22Rv1 (cell line): ENCODE measurements at regions not wholly inside any gene's neighbourhood (a gene's known extent, or its start where the extent isn't known, plus 50 kb on each side); places are given as distances from the start of the nearest gene placed in this dataset.

Experiments
- H3K27ac ChIP-seq: fragments of 450-650 bp; 2 replicates; pipeline ENCODE4 v1.5.1; 2017
- CTCF ChIP-seq: fragments of 450-650 bp; IDR thresholded peaks from 2 replicates; pipeline ENCODE4 v1.5.1; 2017; ENCODE audit warnings: mild to moderate bottlenecking
- ZFX ChIP-seq: fragments of 450-650 bp; IDR thresholded peaks from 2 replicates; pipeline ENCODE4 v1.6.1; 2017; ENCODE audit warnings: antibody characterized with exemption, borderline replicate concordance

- no peak for TF ChIP-seq ZFX
- no peak for TF ChIP-seq CTCF
- no peak overlapping the region for H3K27ac ChIP-seq
These were observed 174.3 kb upstream of the MBNL1 start for GRCh38 chr3:152094406-152094805.

DNA sequence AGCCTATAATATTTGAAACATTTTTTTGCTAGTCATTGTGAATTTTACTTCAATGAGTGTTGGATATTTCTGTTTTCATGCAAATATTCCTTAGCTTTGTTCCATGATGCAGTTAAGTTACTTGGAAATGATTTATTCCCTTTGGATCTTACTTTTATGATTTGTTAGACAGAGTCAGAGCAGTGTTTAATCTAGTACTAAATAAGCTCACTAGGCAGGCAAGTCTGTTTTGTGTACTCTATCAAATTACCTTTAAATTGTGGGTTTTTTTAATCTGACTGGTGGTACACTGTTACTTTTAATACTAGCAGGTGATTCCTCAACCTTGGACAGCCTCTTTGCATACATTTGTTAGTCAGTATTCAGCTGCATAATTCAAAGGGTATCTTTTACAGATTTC is 173.3 kb upstream of the MBNL1 start:
- no peak overlapping the region for H3K27ac ChIP-seq
- TF ChIP-seq CTCF (no peak), ZFX (no peak)

GRCh38 chr3:152096280-152096906 is 172.3 kb upstream of the MBNL1 start:
- no peak for TF ChIP-seq ZFX
- no peak for TF ChIP-seq CTCF
- H3K27ac ChIP-seq = no peak overlapping the region

DNA sequence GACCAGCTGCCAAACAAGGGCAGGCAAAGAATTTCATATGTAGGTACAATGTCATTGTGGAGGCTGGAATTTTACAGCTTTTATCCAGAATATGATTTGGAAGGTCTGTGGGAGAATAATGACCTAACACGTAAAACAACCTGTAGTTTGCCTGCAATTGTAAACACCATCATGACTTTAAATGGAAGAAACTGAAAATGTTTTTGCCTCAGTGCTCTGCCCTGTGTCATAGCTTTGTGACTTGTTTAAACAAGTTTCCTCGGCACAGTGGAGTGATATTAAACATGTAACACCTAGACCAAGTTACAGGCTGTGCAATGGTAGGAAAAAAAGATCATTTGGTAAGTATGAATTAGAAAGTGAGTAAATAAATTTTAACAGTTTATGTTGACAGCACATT is 171.6 kb upstream of the MBNL1 start:
- no peak overlapping the region for H3K27ac ChIP-seq
- TF ChIP-seq ZFX (no peak), CTCF (no peak)

DNA sequence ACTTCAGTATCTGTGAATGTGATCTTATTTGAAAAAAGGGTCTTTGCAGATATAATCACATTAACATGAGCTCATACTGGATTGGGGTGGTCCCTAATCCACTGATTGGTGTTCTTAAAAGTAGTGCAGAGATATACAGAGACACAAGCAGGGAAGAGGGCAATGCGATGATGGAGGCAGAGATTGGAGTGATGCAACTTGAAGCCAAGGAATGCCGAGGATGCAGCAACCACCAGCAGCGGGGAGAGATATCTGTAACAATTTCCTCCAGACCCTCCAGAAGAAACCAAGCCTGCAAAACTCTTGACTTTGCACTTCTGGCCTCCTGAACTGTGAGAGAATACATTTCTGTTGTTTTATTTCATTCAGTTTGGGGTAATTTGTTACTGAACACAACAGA is 171.0 kb upstream of the MBNL1 start:
- H3K27ac ChIP-seq = no peak overlapping the region
- no peak for TF ChIP-seq ZFX
- no peak for TF ChIP-seq CTCF

- TF ChIP-seq CTCF (no peak), ZFX (no peak)
- H3K27ac ChIP-seq = no peak overlapping the region
These were observed 168.1 kb upstream of the MBNL1 start for GRCh38 chr3:152100491-152101132.

DNA sequence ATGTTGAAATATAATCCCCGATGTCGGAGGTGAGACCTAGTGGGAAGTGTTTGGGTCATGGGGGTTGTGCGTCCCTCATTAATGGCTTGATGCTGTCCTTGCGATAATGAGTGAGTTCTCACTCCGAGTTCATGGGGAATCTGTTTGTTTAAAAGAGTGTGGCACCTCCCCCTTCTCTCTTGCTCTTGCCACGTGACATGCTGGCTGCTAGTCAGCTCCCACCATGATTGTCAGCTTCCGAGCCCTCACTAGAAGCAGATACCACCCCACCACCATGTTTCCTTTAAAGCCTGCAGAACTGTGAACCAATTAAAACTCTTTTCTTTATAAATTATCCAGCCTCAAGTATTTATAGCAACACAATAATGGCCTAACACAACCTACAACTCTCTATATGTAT is 166.3 kb upstream of the MBNL1 start:
- H3K27ac ChIP-seq = no peak overlapping the region
- TF ChIP-seq ZFX = no peak
- no peak for TF ChIP-seq CTCF
